Astrocyte (in vitro differentiated cells and primary cell): ENCODE measurements at regions not wholly inside any gene's neighbourhood (a gene's known extent, or its start where the extent isn't known, plus 50 kb on each side); places are given as distances from the start of the nearest gene placed in this dataset.

Source experiments
- CTCF ChIP-seq: IDR thresholded peaks from 2 replicates; pipeline ENCODE4 v1.5.1; 2011; ENCODE audit warnings: low read depth, mild to moderate bottlenecking, inconsistent platforms, low read length, moderate library complexity; ENCODE audit not compliant: insufficient read depth
- EZH2 ChIP-seq: IDR thresholded peaks from 2 replicates; pipeline ENCODE4 v1.6.1; 2012; ENCODE audit warnings: mild to moderate bottlenecking, low read length, inconsistent platforms; ENCODE audit not compliant: insufficient read depth

- TF ChIP-seq CTCF (no peak), EZH2 (no peak)
These were observed 169.1 kb upstream of the SOX1 start for GRCh38 chr13:111897846-111898215.
